ELF-1 (cell line): ENCODE measurements at regions not wholly inside any gene's neighbourhood (a gene's known extent, or its start where the extent isn't known, plus 50 kb on each side); places are given as distances from the start of the nearest gene placed in this dataset.
A peak's percentile ranks its signal among the peaks of the same experiment; 100 is the strongest.

Experiments
- DNase-seq: peaks from one replicate; pipeline ENCODE4 v3.0.0-alpha.2; 2016; ENCODE audit warnings: low read depth, low spot score

- no peak for DNase-seq
Observed at GRCh38 chr19:29323440-29324290, 110.7 kb upstream of the UQCRFS1 start.

- no peak for DNase-seq
Observed at GRCh38 chr19:29324291-29324680, 111.3 kb upstream of the UQCRFS1 start.

- no peak for DNase-seq
Observed at GRCh38 chr19:29324717-29325116, 111.8 kb upstream of the UQCRFS1 start.

GRCh38 chr19:29325241-29325975, 112.5 kb upstream of the UQCRFS1 start:
- DNase-seq, result no peak

GRCh38 chr19:29326351-29326750, 113.4 kb upstream of the UQCRFS1 start:
- no peak for DNase-seq

GRCh38 chr19:29326849-29327840, 114.2 kb upstream of the UQCRFS1 start:
- peak; percentile 41 for DNase-seq

GRCh38 chr19:29328586-29328985, 115.6 kb upstream of the UQCRFS1 start:
- no peak for DNase-seq

GRCh38 chr19:29329460-29330134, 116.6 kb upstream of the UQCRFS1 start:
- DNase-seq, result peak; percentile 74

GRCh38 chr19:29336425-29336824, 123.5 kb upstream of the UQCRFS1 start:
- DNase-seq, result no peak

GRCh38 chr19:29337029-29337428, 124.1 kb upstream of the UQCRFS1 start:
- DNase-seq, result no peak

- DNase-seq, result no peak
Observed at GRCh38 chr19:29338480-29338879, 125.5 kb upstream of the UQCRFS1 start.

- no peak for DNase-seq
Observed at GRCh38 chr19:29342721-29343120, 129.8 kb upstream of the UQCRFS1 start.

- peak; percentile 19 for DNase-seq
Observed at GRCh38 chr19:29364224-29364726, 151.3 kb upstream of the UQCRFS1 start.

GRCh38 chr19:29364999-29365398, 152.0 kb upstream of the UQCRFS1 start:
- no peak for DNase-seq

GRCh38 chr19:29365836-29366417, 153.0 kb upstream of the UQCRFS1 start:
- no peak for DNase-seq

- DNase-seq, result no peak
Observed at GRCh38 chr19:29366757-29367156, 153.8 kb upstream of the UQCRFS1 start.

- DNase-seq, result peak; percentile 44
Observed at GRCh38 chr19:29367791-29368222, 154.9 kb upstream of the UQCRFS1 start.

- DNase-seq, result no peak
Observed at GRCh38 chr19:29370276-29370675, 155.5 kb upstream of the VSTM2B start.

GRCh38 chr19:29371251-29372090, 154.3 kb upstream of the VSTM2B start:
- DNase-seq, result peak; percentile 47

GRCh38 chr19:29372091-29372415, 153.7 kb upstream of the VSTM2B start:
- no peak for DNase-seq
